LNCAP (cell line): ENCODE measurements at regions not wholly inside any gene's neighbourhood (a gene's known extent, or its start where the extent isn't known, plus 50 kb on each side); places are given as distances from the start of the nearest gene placed in this dataset.

ENCODE experiments used
- CTCF ChIP-seq: fragments of 450-650 bp; IDR thresholded peaks from 2 replicates; pipeline ENCODE4 v1.5.1; 2017; ENCODE audit warnings: mild to moderate bottlenecking

- no peak for TF ChIP-seq CTCF
Measured at GRCh38 chr12:39000370-39000769, 95.0 kb upstream of the CPNE8 start.

DNA sequence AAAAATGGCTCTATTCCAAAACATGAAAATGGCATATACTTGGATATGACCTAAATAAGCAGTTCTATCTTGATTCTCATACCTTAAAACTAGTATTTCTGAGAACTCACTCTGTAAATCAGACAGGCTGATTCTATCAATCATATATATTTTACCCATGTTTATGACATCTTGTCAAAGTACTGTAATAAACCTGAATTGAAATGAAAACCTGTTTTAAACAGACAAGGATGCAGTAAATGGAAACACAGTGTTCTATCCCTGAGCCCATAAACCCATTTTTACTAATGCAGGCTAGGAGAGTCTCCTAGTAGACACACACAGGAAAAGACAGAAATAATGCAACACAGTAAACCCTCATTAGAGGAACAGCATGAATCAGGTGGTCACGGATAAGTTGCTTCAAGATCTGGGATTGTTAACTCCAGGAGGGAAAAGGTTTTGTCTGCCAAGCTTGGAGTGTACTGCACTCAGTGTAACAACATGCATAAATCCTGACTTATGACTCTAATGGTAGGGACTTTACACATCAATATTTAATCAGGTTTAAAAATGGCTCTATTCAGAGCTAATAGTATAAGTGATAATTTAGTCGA is 93.6 kb upstream of the CPNE8 start:
- TF ChIP-seq CTCF, result no peak

GRCh38 chr12:38995249-38995648 is 89.9 kb upstream of the CPNE8 start:
- TF ChIP-seq CTCF, result no peak

GRCh38 chr12:38985961-38986360 is 80.6 kb upstream of the CPNE8 start:
- no peak for TF ChIP-seq CTCF

GRCh38 chr12:38984388-38984787 is 79.0 kb upstream of the CPNE8 start:
- TF ChIP-seq CTCF, result no peak

GRCh38 chr12:38983117-38983571 is 77.8 kb upstream of the CPNE8 start:
- TF ChIP-seq CTCF, result no peak

GRCh38 chr12:38977132-38977531 is 71.7 kb upstream of the CPNE8 start:
- TF ChIP-seq CTCF, result no peak

GRCh38 chr12:38969706-38970105 is 64.3 kb upstream of the CPNE8 start:
- TF ChIP-seq CTCF, result no peak
